C4-2B (cell line): ENCODE measurements at regions not wholly inside any gene's neighbourhood (a gene's known extent, or its start where the extent isn't known, plus 50 kb on each side); places are given as distances from the start of the nearest gene placed in this dataset.

ENCODE experiments used
- H3K27ac ChIP-seq: fragments of 450-650 bp; 2 replicates; pipeline ENCODE4 v1.5.1; 2017
- ZFX ChIP-seq: fragments of 450-650 bp; IDR thresholded peaks from 2 replicates; pipeline ENCODE4 v1.6.1; 2017
- TF ChIP-seq, protein P1 (sequence below): fragments of 450-650 bp; conservative IDR thresholded peaks from 2 replicates; pipeline ENCODE4 v1.5.1; 2017; ENCODE audit warnings: mild to moderate bottlenecking

DNA sequence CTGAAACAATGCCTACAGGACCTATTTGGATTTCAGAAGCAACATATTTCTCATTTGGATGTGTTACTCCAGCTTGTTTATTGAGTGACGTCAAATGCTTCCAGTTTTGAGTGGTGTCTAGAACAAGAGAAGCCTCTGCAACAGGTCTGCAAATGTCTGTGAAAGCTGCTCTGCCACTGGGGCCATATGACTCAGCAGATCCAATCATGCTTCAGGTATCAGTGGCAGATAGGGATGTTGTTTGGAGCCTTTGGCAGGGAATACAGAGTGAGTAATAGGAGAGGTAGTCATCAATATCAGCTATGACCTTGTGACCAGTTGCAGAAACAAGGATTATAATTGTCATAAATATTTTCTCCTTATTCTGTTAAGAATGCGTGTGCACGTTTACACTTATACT is 141.1 kb upstream of the ZXDA start:
- no peak overlapping the region for H3K27ac ChIP-seq
- TF ChIP-seq ZFX = no peak
- TF ChIP-seq, protein P1, sequence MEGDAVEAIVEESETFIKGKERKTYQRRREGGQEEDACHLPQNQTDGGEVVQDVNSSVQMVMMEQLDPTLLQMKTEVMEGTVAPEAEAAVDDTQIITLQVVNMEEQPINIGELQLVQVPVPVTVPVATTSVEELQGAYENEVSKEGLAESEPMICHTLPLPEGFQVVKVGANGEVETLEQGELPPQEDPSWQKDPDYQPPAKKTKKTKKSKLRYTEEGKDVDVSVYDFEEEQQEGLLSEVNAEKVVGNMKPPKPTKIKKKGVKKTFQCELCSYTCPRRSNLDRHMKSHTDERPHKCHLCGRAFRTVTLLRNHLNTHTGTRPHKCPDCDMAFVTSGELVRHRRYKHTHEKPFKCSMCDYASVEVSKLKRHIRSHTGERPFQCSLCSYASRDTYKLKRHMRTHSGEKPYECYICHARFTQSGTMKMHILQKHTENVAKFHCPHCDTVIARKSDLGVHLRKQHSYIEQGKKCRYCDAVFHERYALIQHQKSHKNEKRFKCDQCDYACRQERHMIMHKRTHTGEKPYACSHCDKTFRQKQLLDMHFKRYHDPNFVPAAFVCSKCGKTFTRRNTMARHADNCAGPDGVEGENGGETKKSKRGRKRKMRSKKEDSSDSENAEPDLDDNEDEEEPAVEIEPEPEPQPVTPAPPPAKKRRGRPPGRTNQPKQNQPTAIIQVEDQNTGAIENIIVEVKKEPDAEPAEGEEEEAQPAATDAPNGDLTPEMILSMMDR = no peak

DNA sequence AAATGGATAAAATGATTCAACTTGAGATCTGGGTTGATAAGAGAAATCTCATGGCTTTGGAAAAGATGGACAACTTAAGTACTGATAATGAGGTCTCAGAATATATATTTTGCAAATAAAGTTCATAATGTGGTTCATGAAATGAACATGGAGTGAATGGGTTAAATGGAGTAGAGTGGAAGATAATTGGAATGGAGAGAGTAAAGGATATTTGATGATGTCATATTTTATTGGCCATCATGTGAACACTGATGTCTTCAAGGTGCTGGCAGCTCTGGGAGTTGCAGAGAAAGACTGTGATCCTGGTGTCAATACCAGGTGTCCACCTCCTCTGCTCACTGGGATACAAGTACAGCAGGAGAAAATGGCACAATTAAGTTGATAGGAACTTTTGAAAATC is 133.9 kb upstream of the ZXDA start:
- TF ChIP-seq, protein P1 = no peak
- TF ChIP-seq ZFX = no peak

DNA sequence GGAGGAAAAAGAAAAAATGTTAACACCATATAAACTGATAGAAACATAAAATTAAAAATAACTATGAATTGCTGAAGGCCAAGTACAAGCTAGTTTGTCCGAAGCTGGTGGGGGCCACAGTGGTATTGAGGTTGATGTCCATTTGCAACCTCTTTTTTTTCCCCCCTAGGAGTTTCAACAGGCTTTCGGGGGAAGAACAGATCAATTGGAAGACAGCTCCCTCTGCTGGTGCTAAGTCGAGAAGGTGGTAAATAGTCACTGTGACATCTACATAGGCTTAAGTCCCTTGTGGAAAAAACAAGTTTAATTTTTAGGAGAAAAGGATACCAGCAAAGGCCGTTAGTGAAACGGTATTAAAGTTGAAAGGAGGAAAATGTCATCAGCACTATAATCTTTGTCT is 115.7 kb upstream of the ZXDA start:
- no peak overlapping the region for H3K27ac ChIP-seq
- no peak for TF ChIP-seq ZFX
- TF ChIP-seq, protein P1 = peak; percentile 64

More for the DNA sequence above, 133.9 kb upstream of the ZXDA start:
- H3K27ac ChIP-seq = no peak overlapping the region

DNA sequence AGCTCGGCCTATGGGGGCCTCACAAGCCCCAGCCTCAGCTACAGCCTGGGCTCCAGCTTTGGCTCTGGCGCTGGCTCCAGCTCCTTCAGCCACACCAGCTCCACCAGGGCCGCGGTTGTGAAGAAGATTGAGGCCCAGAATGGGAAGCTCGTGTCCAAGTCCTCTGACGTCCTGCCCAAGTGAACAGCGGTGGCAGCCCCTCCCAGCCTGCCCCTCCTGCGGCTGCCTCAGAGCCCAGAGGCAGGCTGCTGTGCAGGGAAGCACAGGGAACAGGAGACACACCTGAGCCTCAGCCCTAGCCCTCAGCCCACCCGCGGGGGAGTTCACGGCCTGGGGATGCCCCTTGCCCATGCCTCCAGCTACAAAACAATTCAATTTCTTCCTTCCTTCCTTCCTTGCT is 75.7 kb upstream of the ZXDA start:
- no peak overlapping the region for H3K27ac ChIP-seq
- TF ChIP-seq ZFX = no peak
- TF ChIP-seq, protein P1 = no peak

DNA sequence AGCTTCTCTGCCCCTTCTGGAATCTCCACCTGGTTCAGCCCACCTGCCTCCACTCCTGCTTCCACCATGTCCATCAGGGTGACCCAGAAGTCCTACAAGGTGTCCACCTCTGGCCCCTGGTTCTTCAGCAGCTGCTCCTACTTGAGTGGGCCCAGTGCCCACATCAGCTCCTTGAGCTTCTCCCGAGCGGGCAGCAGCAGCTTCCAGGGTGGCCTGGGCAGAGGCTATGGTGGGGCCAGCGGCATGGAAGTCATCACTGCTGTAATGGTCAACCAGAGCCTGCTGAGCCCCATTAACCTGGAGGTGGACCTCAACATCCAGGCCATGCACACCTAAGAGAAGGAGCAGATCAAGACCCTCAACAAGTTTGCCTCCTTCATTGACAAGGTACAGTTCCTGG is 74.4 kb upstream of the ZXDA start:
- H3K27ac ChIP-seq = no peak overlapping the region
- no peak for TF ChIP-seq ZFX
- TF ChIP-seq, protein P1 = no peak

DNA sequence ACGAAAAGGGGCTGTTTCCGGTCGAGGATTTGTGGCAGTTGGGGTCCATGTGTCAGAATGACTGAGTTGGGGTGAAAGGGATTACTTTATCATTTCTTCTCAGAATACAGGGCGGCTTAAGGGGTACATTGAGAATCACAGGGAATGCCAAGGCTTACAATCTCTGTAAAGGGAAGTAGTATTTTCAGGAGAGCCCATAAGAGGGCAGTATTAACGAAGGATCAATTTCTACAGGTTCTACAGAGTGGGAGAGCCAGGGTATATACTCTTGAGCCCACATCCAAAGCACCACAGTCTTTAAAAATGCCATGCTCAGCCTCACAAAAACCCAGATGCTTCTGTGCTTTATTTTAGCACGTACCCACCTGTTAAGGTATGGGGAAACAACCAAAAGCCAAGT is 67.7 kb upstream of the ZXDA start:
- TF ChIP-seq, protein P1 = peak; percentile 46
- TF ChIP-seq ZFX = no peak
- H3K27ac ChIP-seq = no peak overlapping the region

DNA sequence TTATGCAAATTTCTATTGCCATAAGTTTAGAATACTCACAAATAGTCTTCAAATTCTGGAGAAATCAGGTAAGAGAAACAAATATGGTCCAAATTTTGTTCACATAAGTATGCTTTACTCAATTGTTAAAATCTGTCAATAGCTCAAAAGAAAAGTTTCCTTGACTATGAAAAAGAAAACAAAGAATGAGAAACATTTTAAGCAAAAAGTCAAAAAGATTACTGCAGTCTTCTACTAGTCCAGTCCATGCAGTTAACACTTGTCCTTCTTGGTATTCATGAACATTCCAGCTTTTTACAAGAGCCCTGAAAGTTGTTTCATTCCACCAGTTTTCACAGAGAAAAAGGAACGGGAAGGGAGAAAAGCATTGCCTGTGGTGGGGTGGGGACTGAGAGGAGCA is 54.7 kb upstream of the ZXDA start:
- H3K27ac ChIP-seq = no peak overlapping the region
- TF ChIP-seq, protein P1 = no peak
- no peak for TF ChIP-seq ZFX
